Lower lobe of right lung (tissue), 2 donors: ENCODE measurements at regions not wholly inside any gene's neighbourhood (a gene's known extent, or its start where the extent isn't known, plus 50 kb on each side); places are given as distances from the start of the nearest gene placed in this dataset.
"Not testable (repeated sequence)": the region's sequence is repeated elsewhere in the genome, so short reads cannot be mapped to it uniquely, and the experiment has no call there.

Experiments
- ATAC-seq, 2 donors: fragments of 200-7000 bp; cut with Tn5 transposase; one replicate each; pipeline ENCODE4 v1.9.1; 2020 to 2022; ENCODE audit warnings: mild to moderate bottlenecking in 2 of 2, moderate library complexity in 2 of 2
- DNase-seq: peaks from one replicate; pipeline ENCODE4 v3.0.0-alpha.2; 2020
- H3K27ac ChIP-seq: fragments of 200-600 bp; one replicate; pipeline ENCODE4 v1.8.0; 2022
- H3K27me3 ChIP-seq: fragments of 200-600 bp; one replicate; pipeline ENCODE4 v1.8.0; 2022; ENCODE audit warnings: low read depth
- H3K36me3 ChIP-seq: fragments of 200-600 bp; one replicate; pipeline ENCODE4 v1.8.0; 2022; ENCODE audit warnings: mild to moderate bottlenecking
- H3K4me1 ChIP-seq: fragments of 200-600 bp; one replicate; pipeline ENCODE4 v1.8.0; 2022
- H3K4me3 ChIP-seq: fragments of 200-600 bp; one replicate; pipeline ENCODE4 v1.8.0; 2022; ENCODE audit warnings: mild to moderate bottlenecking
- H3K9me3 ChIP-seq: fragments of 200-600 bp; one replicate; pipeline ENCODE4 v1.8.0; 2022
- intact Hi-C: fragments of 100-400 bp; cut with DNase I; formaldehyde crosslinking; loops from one replicate; pipeline ENCODE4 v1.11.0; 2022
- TF ChIP-seq, protein P1 (sequence below): fragments of 200-600 bp; IDR thresholded peaks from one replicate; pipeline ENCODE4 v1.8.0; 2022; ENCODE audit warnings: antibody characterized with exemption, mild to moderate bottlenecking
- donor health status: DM: no; HTN: yes; CAD: no; lungs with severe emphysema.

DNA sequence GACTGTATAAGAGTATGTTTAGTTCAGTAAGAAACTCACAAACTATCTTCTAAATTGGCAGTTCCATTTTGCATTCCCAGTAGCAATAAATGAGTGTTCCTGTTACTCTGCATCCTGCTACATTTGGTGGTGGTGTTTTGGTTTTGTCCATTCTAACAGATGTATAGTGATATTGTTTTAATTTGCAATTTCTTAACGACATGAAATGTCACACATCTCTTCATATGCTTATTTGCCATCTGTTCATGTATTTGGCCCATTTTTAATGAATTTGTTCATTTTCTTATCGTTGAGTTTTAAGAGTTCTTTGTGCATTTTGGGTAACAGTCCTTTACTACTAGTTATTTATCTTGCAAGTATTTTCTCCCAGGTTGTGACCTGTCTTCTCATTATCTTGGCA is 232.2 kb downstream of the TMA16 start:
- Histone ChIP-seq H3K4me1 (no peaks in the 10 kb centered on the region), H3K36me3 (no peaks in the 10 kb centered on the region), H3K27me3 (no peaks in the 10 kb centered on the region), H3K9me3 (no peaks in the 10 kb centered on the region), H3K4me3 (no peak overlapping the region), H3K27ac (no peak overlapping the region)
- intact Hi-C loops: no loop called here
- TF ChIP-seq, protein P1, sequence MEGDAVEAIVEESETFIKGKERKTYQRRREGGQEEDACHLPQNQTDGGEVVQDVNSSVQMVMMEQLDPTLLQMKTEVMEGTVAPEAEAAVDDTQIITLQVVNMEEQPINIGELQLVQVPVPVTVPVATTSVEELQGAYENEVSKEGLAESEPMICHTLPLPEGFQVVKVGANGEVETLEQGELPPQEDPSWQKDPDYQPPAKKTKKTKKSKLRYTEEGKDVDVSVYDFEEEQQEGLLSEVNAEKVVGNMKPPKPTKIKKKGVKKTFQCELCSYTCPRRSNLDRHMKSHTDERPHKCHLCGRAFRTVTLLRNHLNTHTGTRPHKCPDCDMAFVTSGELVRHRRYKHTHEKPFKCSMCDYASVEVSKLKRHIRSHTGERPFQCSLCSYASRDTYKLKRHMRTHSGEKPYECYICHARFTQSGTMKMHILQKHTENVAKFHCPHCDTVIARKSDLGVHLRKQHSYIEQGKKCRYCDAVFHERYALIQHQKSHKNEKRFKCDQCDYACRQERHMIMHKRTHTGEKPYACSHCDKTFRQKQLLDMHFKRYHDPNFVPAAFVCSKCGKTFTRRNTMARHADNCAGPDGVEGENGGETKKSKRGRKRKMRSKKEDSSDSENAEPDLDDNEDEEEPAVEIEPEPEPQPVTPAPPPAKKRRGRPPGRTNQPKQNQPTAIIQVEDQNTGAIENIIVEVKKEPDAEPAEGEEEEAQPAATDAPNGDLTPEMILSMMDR: no peak
- ATAC-seq (no peak), DNase-seq (no peak)

GRCh38 chr4:163731071-163731470 is 236.6 kb downstream of the TMA16 start:
- ATAC-seq (no peak), DNase-seq (no peak)
- no peak overlapping the region for H3K27ac ChIP-seq
- H3K27me3 ChIP-seq: no peaks in the 10 kb centered on the region
- TF ChIP-seq, protein P1: no peak
- no peaks in the 10 kb centered on the region for H3K4me1 ChIP-seq
- H3K4me3 ChIP-seq: no peak overlapping the region
- H3K9me3 ChIP-seq: no peaks in the 10 kb centered on the region
- no peaks in the 10 kb centered on the region for H3K36me3 ChIP-seq
- intact Hi-C loops: no loop called here

GRCh38 chr4:163732473-163732872 is 238.0 kb downstream of the TMA16 start:
- DNase-seq: no peak
- Histone ChIP-seq H3K4me3 (no peak overlapping the region), H3K27ac (no peak overlapping the region), H3K36me3 (no peaks in the 10 kb centered on the region), H3K9me3 (no peaks in the 10 kb centered on the region), H3K4me1 (no peaks in the 10 kb centered on the region), H3K27me3 (no peaks in the 10 kb centered on the region)
- no peak for ATAC-seq
- TF ChIP-seq, protein P1: no peak
- intact Hi-C loops: no loop called here

GRCh38 chr4:163736876-163737275 is 242.4 kb downstream of the TMA16 start:
- TF ChIP-seq, protein P1: no peak
- Histone ChIP-seq H3K27ac (no peak overlapping the region), H3K4me1 (no peaks in the 10 kb centered on the region), H3K9me3 (no peaks in the 10 kb centered on the region), H3K4me3 (no peak overlapping the region), H3K36me3 (no peaks in the 10 kb centered on the region), H3K27me3 (no peaks in the 10 kb centered on the region)
- ATAC-seq: no peak
- no peak for DNase-seq
- intact Hi-C loops: no loop called here

DNA sequence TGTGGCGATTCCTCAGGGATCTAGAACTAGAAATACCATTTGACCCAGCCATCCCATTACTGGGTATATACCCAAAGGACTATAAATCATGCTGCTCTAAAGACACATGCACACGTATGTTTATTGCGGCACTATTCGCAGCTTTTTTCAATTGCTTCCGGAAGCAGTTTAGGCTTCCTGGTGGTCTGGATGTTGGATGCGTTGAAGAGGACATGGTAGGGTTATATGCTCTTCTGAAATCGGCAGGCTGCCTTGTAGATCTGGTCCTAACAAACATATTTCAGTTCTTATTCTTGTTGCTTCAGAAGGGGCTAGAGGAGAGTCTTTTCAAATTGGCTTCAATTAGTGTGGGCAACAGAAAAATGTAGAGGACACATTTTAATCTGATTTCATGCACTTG is 243.4 kb downstream of the TMA16 start:
- intact Hi-C loops: not testable (repeated sequence)

DNA sequence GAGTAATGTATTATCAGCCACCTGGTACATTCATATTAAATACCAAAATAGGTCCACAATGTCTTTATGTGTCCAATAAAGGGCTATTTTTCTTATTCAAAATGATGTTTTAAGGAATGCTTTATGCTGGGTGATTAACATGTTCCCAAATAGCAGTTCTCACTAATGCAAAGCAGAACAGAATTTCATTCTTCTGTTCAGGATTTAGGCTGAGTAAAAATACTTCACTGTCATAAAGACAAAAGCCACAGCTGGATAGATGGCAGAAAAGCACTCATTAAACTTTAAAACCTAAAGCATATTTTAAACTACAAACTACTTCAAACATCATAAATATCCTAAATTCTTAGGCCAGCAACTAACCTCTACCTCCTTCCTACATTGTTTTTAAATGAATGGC is 244.0 kb downstream of the TMA16 start:
- DNase-seq (no peak), ATAC-seq (no peak)
- Histone ChIP-seq H3K4me1 (no peaks in the 10 kb centered on the region), H3K36me3 (no peaks in the 10 kb centered on the region), H3K4me3 (no peak overlapping the region), H3K9me3 (no peaks in the 10 kb centered on the region), H3K27me3 (no peaks in the 10 kb centered on the region), H3K27ac (no peak overlapping the region)
- TF ChIP-seq, protein P1: no peak
- intact Hi-C loops: no loop called here

More for the DNA sequence above, 243.4 kb downstream of the TMA16 start:
- H3K27ac ChIP-seq, H3K27me3 ChIP-seq, H3K4me3 ChIP-seq, H3K9me3 ChIP-seq, H3K36me3 ChIP-seq, DNase-seq, ATAC-seq, H3K4me1 ChIP-seq: not testable (repeated sequence)
